ENCODE measurements at regions not wholly inside any gene's neighbourhood (a gene's known extent, or its start where the extent isn't known, plus 50 kb on each side); places are given as distances from the start of the nearest gene placed in this dataset.

DNA sequence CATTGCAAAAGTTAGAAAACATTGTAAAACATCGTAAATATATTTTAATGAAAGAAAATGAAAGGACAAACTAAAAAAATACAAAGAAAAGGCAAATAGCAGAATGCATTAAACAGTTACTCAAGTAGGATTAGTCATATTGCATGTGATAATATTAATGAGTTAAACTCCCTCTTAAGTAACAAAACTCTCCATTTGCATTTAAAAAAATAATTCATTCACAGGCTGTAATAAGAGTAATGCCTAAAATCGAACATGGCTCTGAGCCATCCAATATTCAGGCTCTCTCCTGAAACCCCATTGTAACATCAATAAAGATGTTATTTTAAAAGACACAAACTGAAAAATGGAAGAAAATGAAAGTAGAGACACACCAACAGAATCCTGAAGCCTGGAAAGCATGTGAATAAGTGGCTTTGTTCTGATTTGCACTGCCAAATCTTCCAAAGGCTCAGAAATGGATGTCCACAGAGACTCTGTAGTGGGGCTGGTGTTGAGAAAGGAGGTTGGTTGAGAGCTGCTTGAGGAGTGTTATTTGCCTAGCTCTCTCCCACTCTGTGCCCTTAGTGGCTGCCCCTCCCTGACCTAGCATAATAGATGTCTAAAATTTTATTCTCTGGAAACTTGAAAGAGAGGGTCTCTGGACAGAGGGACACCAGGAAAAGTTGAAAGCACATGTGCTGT lies 268.3 kb upstream of the MEOX2 start:
- no peaks in the 10 kb centered on the region for H3K27me3 ChIP-seq (ENCODE audit: control insufficient read depth in 4 of 4, insufficient read depth in 4 of 4, low read length in 3 of 4)
- H3K9ac ChIP-seq (ENCODE audit: low read depth in 1 of 2, low read length in 2 of 2): no peak overlapping the region
- no peaks in the 10 kb centered on the region for H3K9me3 ChIP-seq (ENCODE audit: control insufficient read depth in 4 of 4, low read length in 3 of 4)
- TF ChIP-seq, protein P1, sequence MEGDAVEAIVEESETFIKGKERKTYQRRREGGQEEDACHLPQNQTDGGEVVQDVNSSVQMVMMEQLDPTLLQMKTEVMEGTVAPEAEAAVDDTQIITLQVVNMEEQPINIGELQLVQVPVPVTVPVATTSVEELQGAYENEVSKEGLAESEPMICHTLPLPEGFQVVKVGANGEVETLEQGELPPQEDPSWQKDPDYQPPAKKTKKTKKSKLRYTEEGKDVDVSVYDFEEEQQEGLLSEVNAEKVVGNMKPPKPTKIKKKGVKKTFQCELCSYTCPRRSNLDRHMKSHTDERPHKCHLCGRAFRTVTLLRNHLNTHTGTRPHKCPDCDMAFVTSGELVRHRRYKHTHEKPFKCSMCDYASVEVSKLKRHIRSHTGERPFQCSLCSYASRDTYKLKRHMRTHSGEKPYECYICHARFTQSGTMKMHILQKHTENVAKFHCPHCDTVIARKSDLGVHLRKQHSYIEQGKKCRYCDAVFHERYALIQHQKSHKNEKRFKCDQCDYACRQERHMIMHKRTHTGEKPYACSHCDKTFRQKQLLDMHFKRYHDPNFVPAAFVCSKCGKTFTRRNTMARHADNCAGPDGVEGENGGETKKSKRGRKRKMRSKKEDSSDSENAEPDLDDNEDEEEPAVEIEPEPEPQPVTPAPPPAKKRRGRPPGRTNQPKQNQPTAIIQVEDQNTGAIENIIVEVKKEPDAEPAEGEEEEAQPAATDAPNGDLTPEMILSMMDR (IDR thresholded peaks at IDR 0.05; ENCODE audit: low read depth, low read length, missing input control): no peak
- TF ChIP-seq, protein P2, sequence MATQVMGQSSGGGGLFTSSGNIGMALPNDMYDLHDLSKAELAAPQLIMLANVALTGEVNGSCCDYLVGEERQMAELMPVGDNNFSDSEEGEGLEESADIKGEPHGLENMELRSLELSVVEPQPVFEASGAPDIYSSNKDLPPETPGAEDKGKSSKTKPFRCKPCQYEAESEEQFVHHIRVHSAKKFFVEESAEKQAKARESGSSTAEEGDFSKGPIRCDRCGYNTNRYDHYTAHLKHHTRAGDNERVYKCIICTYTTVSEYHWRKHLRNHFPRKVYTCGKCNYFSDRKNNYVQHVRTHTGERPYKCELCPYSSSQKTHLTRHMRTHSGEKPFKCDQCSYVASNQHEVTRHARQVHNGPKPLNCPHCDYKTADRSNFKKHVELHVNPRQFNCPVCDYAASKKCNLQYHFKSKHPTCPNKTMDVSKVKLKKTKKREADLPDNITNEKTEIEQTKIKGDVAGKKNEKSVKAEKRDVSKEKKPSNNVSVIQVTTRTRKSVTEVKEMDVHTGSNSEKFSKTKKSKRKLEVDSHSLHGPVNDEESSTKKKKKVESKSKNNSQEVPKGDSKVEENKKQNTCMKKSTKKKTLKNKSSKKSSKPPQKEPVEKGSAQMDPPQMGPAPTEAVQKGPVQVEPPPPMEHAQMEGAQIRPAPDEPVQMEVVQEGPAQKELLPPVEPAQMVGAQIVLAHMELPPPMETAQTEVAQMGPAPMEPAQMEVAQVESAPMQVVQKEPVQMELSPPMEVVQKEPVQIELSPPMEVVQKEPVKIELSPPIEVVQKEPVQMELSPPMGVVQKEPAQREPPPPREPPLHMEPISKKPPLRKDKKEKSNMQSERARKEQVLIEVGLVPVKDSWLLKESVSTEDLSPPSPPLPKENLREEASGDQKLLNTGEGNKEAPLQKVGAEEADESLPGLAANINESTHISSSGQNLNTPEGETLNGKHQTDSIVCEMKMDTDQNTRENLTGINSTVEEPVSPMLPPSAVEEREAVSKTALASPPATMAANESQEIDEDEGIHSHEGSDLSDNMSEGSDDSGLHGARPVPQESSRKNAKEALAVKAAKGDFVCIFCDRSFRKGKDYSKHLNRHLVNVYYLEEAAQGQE (IDR thresholded peaks at IDR 0.05): no peak
- TF ChIP-seq, protein P3, sequence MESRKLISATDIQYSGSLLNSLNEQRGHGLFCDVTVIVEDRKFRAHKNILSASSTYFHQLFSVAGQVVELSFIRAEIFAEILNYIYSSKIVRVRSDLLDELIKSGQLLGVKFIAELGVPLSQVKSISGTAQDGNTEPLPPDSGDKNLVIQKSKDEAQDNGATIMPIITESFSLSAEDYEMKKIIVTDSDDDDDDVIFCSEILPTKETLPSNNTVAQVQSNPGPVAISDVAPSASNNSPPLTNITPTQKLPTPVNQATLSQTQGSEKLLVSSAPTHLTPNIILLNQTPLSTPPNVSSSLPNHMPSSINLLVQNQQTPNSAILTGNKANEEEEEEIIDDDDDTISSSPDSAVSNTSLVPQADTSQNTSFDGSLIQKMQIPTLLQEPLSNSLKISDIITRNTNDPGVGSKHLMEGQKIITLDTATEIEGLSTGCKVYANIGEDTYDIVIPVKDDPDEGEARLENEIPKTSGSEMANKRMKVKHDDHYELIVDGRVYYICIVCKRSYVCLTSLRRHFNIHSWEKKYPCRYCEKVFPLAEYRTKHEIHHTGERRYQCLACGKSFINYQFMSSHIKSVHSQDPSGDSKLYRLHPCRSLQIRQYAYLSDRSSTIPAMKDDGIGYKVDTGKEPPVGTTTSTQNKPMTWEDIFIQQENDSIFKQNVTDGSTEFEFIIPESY (IDR thresholded peaks at IDR 0.05): no peak
- TF ChIP-seq SP1 (IDR thresholded peaks at IDR 0.05) (no peak), HNF4A (conservative IDR thresholded peaks at IDR 0.05) (no peak), FOXA1 (IDR thresholded peaks at IDR 0.05) (no peak), RAD21 (IDR thresholded peaks at IDR 0.05) (no peak), RXRA (IDR thresholded peaks at IDR 0.05) (no peak), FOXA2 (IDR thresholded peaks at IDR 0.05) (no peak), YY1 (IDR thresholded peaks at IDR 0.05) (no peak), NR2F2 (IDR thresholded peaks at IDR 0.05) (no peak), JUND (IDR thresholded peaks at IDR 0.05) (no peak), TAF1 (conservative IDR thresholded peaks at IDR 0.05) (no peak), EGR1 (IDR thresholded peaks at IDR 0.05; ENCODE audit: low read depth in 2 of 2) (no peak), HNF4G (IDR thresholded peaks at IDR 0.05) (no peak), GABPA (IDR thresholded peaks at IDR 0.05 in 1 of 2, conservative IDR thresholded peaks at IDR 0.05 in 1 of 2) (no peak)
- TF ChIP-seq, protein P4, sequence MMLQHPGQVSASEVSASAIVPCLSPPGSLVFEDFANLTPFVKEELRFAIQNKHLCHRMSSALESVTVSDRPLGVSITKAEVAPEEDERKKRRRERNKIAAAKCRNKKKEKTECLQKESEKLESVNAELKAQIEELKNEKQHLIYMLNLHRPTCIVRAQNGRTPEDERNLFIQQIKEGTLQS (IDR thresholded peaks at IDR 0.05): no peak
- TF ChIP-seq, protein P5, sequence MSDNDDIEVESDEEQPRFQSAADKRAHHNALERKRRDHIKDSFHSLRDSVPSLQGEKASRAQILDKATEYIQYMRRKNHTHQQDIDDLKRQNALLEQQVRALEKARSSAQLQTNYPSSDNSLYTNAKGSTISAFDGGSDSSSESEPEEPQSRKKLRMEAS (IDR thresholded peaks at IDR 0.05): no peak
- H3K27ac ChIP-seq (ENCODE audit: low read depth in 1 of 2, low read length in 2 of 2): no peak overlapping the region
- 83% methylated on average over 2 of the region's 2 CpGs for WGBS
- no peak overlapping the region for H3K4me3 ChIP-seq (ENCODE audit: low read depth in 1 of 3, low read length in 3 of 3)
- no peaks in the 10 kb centered on the region for H3K4me1 ChIP-seq (ENCODE audit: control insufficient read depth in 4 of 4, insufficient read depth in 4 of 4, low read length in 3 of 4)
- H3K36me3 ChIP-seq (ENCODE audit: control insufficient read depth in 4 of 4, insufficient read depth in 3 of 4, low read depth in 1 of 4, low read length in 3 of 4): no peaks in the 10 kb centered on the region
- no peak for DNase-seq (ENCODE audit: low spot score)

All from liver (tissue), 8 donors.